ENCODE measurements at regions not wholly inside any gene's neighbourhood (a gene's known extent, or its start where the extent isn't known, plus 50 kb on each side); places are given as distances from the start of the nearest gene placed in this dataset.

GRCh38 chr11:45393334-45393733, 107.2 kb upstream of the SYT13 start:
- no peak for ATAC-seq (ENCODE audit: low read depth)
- H3K9me3 ChIP-seq (ENCODE audit: control insufficient read depth, insufficient read depth, low read length), result no peaks in the 10 kb centered on the region
- dilution Hi-C loops (cut with HindIII; ENCODE audit: low sequenced_read_pairs, unreplicated experiment), result no loop called here

More at GRCh38 chr11:45393334-45393733, 107.2 kb upstream of the SYT13 start:
- H3K79me1 ChIP-seq (ENCODE audit: low read depth in 1 of 2, low read length in 2 of 2), result no peaks in the 10 kb centered on the region
- no peak overlapping the region for H3K27ac ChIP-seq (ENCODE audit: insufficient read depth, low read length)
- ChIA-PET POLR2A (ENCODE audit: unreplicated experiment) (no interaction called here), CTCF (no interaction called here)
- no TSS peak for BruUV-seq (replicated peaks)
- H3K9ac ChIP-seq (ENCODE audit: low read depth, low read length), result no peak overlapping the region
- no peaks in the 10 kb centered on the region for H4K20me1 ChIP-seq (ENCODE audit: insufficient read depth, low read length)
- no peak overlapping the region for H2BK20ac ChIP-seq (ENCODE audit: low read depth, low read length)
- H3K18ac ChIP-seq (ENCODE audit: low read depth, low read length), result no peak overlapping the region
- DNase-seq, result no peak
- no peak overlapping the region for H3K56ac ChIP-seq (ENCODE audit: extremely low read depth, insufficient read depth, low read length)
- H3K4ac ChIP-seq (ENCODE audit: low read depth, low read length), result no peak overlapping the region
- TF ChIP-seq MAZ (IDR thresholded peaks at IDR 0.05; ENCODE audit: borderline replicate concordance, low read depth, low read length), result no peak
- TF ChIP-seq CHD1 (IDR thresholded peaks at IDR 0.05; ENCODE audit: low read depth, low read length), result no peak
- TF ChIP-seq RAD21 (IDR thresholded peaks at IDR 0.05; ENCODE audit: low read length), result no peak
- TF ChIP-seq RCOR1 (IDR thresholded peaks at IDR 0.05; ENCODE audit: insufficient replicate concordance, low read length), result no peak
- no peak for TF ChIP-seq SMC3 (IDR thresholded peaks at IDR 0.05; ENCODE audit: low read depth, low read length)
- no peak for TF ChIP-seq ELK1 (IDR thresholded peaks at IDR 0.05; ENCODE audit: borderline replicate concordance, low read depth, low read length)
- no peak for TF ChIP-seq MAFK (IDR thresholded peaks at IDR 0.05; ENCODE audit: low read depth, low read length)
- TF ChIP-seq NFE2L2 (IDR thresholded peaks at IDR 0.05; ENCODE audit: low read depth, low read length), result no peak
- no peak for TF ChIP-seq FOS (IDR thresholded peaks at IDR 0.05; ENCODE audit: low read depth, low read length)
- no peak for TF ChIP-seq POLR2A (IDR thresholded peaks at IDR 0.05; ENCODE audit: low read depth, low read length)
- TF ChIP-seq RFX5 (IDR thresholded peaks at IDR 0.05; ENCODE audit: low read depth, low read length), result no peak
- no peak for TF ChIP-seq USF2 (IDR thresholded peaks at IDR 0.05; ENCODE audit: low read depth, low read length)
- no peak for TF ChIP-seq MXI1 (IDR thresholded peaks at IDR 0.05; ENCODE audit: borderline replicate concordance, low read depth, low read length)
- TF ChIP-seq BHLHE40 (IDR thresholded peaks at IDR 0.05; ENCODE audit: low read depth, low read length), result no peak
- TF ChIP-seq CEBPB (IDR thresholded peaks at IDR 0.05; ENCODE audit: low read depth, low read length), result no peak
- no peak for TF ChIP-seq CTCF (conservative IDR thresholded peaks at IDR 0.05; ENCODE audit: low read depth, low read length)
- H4K91ac ChIP-seq (ENCODE audit: insufficient read depth, low read depth, low read length), result no peak overlapping the region
- H3K4me3 ChIP-seq (ENCODE audit: insufficient read depth, low read depth, low read length), result no peak overlapping the region
- 55% methylated on average over 3 of the region's 6 CpGs; no CpG with 5 or more reads in 1 of the 2 experiments for WGBS, 2 experiments (ENCODE audit: extremely low coverage in 2 of 2, insufficient read length in 1 of 2)
- no peak overlapping the region for H4K8ac ChIP-seq (ENCODE audit: low read depth in 2 of 2, low read length in 2 of 2)
- no peak overlapping the region for H2AFZ ChIP-seq (replicated peaks; ENCODE audit: low read length, poor library complexity)
- intact Hi-C loops (cut with micrococcal nuclease), result no loop called here
- no peaks in the 10 kb centered on the region for H3K9me1 ChIP-seq (ENCODE audit: insufficient read depth, low read length)
- in situ Hi-C loops (cut with MboI; ENCODE audit: low sequenced_read_pairs), result no loop called here
- H3K23ac ChIP-seq (ENCODE audit: low read depth, low read length), result no peak overlapping the region
- H2AK9ac ChIP-seq (replicated peaks; ENCODE audit: low read depth, low read length, poor library complexity), result no peak overlapping the region
- H3K4me1 ChIP-seq (ENCODE audit: control insufficient read depth, insufficient read depth, low read length), result no peaks in the 10 kb centered on the region
- no peak overlapping the region for H3K14ac ChIP-seq (replicated peaks; ENCODE audit: low read depth, low read length)
- H2AK5ac ChIP-seq (ENCODE audit: low read depth, low read length), result no peak overlapping the region
- no peak overlapping the region for H2BK15ac ChIP-seq (ENCODE audit: low read depth, low read length)
- H4K5ac ChIP-seq (ENCODE audit: low read depth, low read length), result no peak overlapping the region
- no peak overlapping the region for H2BK120ac ChIP-seq (ENCODE audit: low read depth, low read length)
- no peak overlapping the region for H2BK5ac ChIP-seq (ENCODE audit: low read depth, low read length, poor library complexity, severe bottlenecking)
- H3K36me3 ChIP-seq (ENCODE audit: control insufficient read depth, insufficient read depth, low read length), result no peaks in the 10 kb centered on the region
- H3K27me3 ChIP-seq (ENCODE audit: control insufficient read depth, insufficient read depth, low read length), result peaks cover 12% of the 10 kb centered on the region
- H3K4me2 ChIP-seq (ENCODE audit: low read depth, low read length), result no peak overlapping the region

Data from IMR-90 (cell line).